ENCODE measurements at regions not wholly inside any gene's neighbourhood (a gene's known extent, or its start where the extent isn't known, plus 50 kb on each side); places are given as distances from the start of the nearest gene placed in this dataset.

DNA sequence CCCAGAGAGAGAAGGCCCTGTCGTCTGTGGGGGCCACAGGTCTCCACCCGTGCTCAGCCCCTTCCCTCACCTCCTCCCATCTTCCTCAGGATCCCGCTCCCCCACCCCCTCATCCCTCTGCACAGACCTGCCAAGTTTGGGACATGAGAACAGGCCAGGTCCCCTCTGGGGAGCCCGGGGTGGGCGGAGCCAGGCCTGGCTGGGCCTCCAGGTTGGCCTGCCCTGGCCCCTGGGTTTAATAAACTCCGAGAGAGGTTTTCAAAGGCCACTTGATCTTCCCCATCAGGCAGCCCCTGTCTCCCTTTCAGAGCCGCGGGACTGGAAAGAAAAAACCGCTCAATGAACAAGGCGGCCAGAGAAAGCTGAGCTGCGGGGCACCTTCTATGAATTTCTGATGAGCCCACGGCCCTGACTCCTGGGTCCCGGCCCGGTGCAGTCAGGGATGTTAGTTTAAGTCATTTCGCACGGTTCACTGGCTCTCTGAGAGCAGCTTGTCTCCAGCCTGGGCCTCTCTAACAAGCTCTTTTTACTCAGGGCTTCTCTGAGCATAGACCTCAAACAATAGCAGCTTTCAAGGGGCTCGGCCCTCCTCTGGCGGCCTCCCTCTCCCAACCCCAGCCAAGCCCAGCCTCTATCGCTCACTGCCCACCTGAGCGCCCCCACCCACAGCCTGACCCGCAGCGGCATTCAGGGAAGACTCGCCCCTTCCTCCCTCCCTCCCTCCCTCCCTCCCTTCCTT lies 64.8 kb downstream of the RPUSD4 start:
- TF ChIP-seq CTCF (IDR thresholded peaks at IDR 0.05) (no peak), EZH2 (IDR thresholded peaks at IDR 0.05; ENCODE audit: borderline replicate concordance, insufficient read depth, low read depth, low read length, poor library complexity, severe bottlenecking) (no peak)
